Suppressor macrophage treated with lipopolysaccharide for 1 hour (primary cell): ENCODE measurements at regions not wholly inside any gene's neighbourhood (a gene's known extent, or its start where the extent isn't known, plus 50 kb on each side); places are given as distances from the start of the nearest gene placed in this dataset.
"Not testable (repeated sequence)": the region's sequence is repeated elsewhere in the genome, so short reads cannot be mapped to it uniquely, and the experiment has no call there.

ENCODE experiments used
- DNase-seq, 3 donors: peaks; one replicate each; pipeline ENCODE4 v3.0.0-alpha.2; 2020 to 2022

GRCh38 chr7:125445836-125446235 lies 516.2 kb upstream of the POT1 start:
- no peak for DNase-seq

- no peak for DNase-seq
These were observed 515.2 kb upstream of the POT1 start for GRCh38 chr7:125444864-125445263.

- DNase-seq = no peak
These were observed 506.6 kb upstream of the POT1 start for GRCh38 chr7:125436220-125436619.

GRCh38 chr7:125431349-125431748 lies 501.7 kb upstream of the POT1 start:
- DNase-seq = no peak

- no peak for DNase-seq
These were observed 500.4 kb upstream of the POT1 start for GRCh38 chr7:125430013-125430412.

GRCh38 chr7:125427676-125428075 lies 498.1 kb upstream of the POT1 start:
- DNase-seq = no peak

GRCh38 chr7:125425506-125425905 lies 495.9 kb upstream of the POT1 start:
- DNase-seq = no peak

- DNase-seq = no peak
These were observed 495.1 kb upstream of the POT1 start for GRCh38 chr7:125424721-125425120.

- DNase-seq = peak; percentile 2 to 25 (median 24)
These were observed 494.0 kb upstream of the POT1 start for GRCh38 chr7:125423458-125424155.

- not testable (repeated sequence) for DNase-seq
These were observed 491.8 kb upstream of the POT1 start for GRCh38 chr7:125421407-125421806.

GRCh38 chr7:125412890-125413665 lies 483.5 kb upstream of the POT1 start:
- no peak for DNase-seq

GRCh38 chr7:125409921-125410320 lies 480.3 kb upstream of the POT1 start:
- DNase-seq = no peak

GRCh38 chr7:125406111-125406510 lies 476.5 kb upstream of the POT1 start:
- DNase-seq = no peak

- DNase-seq = no peak
These were observed 469.8 kb upstream of the POT1 start for GRCh38 chr7:125399408-125399807.

- DNase-seq = no peak
These were observed 467.0 kb upstream of the POT1 start for GRCh38 chr7:125396466-125397151.

- DNase-seq = no peak
These were observed 462.3 kb upstream of the POT1 start for GRCh38 chr7:125391921-125392320.

GRCh38 chr7:125390981-125391380 lies 461.4 kb upstream of the POT1 start:
- no peak for DNase-seq

GRCh38 chr7:125386211-125386610 lies 456.6 kb upstream of the POT1 start:
- DNase-seq = no peak

- no peak for DNase-seq
These were observed 453.7 kb upstream of the POT1 start for GRCh38 chr7:125383324-125383723.

GRCh38 chr7:125382401-125382800 lies 452.8 kb upstream of the POT1 start:
- no peak for DNase-seq

- no peak for DNase-seq
These were observed 446.3 kb upstream of the POT1 start for GRCh38 chr7:125375942-125376341.

GRCh38 chr7:125370502-125370901 lies 440.9 kb upstream of the POT1 start:
- no peak for DNase-seq

GRCh38 chr7:125363873-125364272 lies 434.2 kb upstream of the POT1 start:
- no peak for DNase-seq
